IMR-90 (cell line): ENCODE measurements at regions not wholly inside any gene's neighbourhood (a gene's known extent, or its start where the extent isn't known, plus 50 kb on each side); places are given as distances from the start of the nearest gene placed in this dataset.

ENCODE experiments used
- ATAC-seq: fragments of 200-7000 bp; cut with Tn5 transposase; 2 replicates; pipeline ENCODE4 v1.9.1; 2020; ENCODE audit warnings: low read depth, mild to moderate bottlenecking, moderate library complexity
- BruUV-seq: library from RNA; stranded (reverse); fragments of 400-500 nt; replicated peaks from 2 replicates; lab custom pipeline; 2021; lab: Mats Ljungman, UMichigan
- CTCF ChIA-PET: fragments of 300-600 bp; formaldehyde crosslinking; extraction: SDS; loops from one replicate; lab custom pipeline; 2021; ENCODE audit warnings: antibody characterized with exemption; lab: Yijun Ruan, JAX
- POLR2A ChIA-PET: fragments of 300-600 bp; sonication (Branson Sonifier 250); formaldehyde crosslinking; loops from one replicate; lab custom pipeline; 2022; ENCODE audit warnings: antibody characterized with exemption; ENCODE audit not compliant: unreplicated experiment; lab: Charles Lee
- DNase-seq: peaks from one replicate; pipeline ENCODE4 v3.0.0; 2013
- H2AFZ ChIP-seq: replicated peaks from 2 replicates; pipeline ENCODE3; 2013; ENCODE audit warnings: low read length, mild to moderate bottlenecking; ENCODE audit not compliant: poor library complexity
- H2AK5ac ChIP-seq: 2 replicates; pipeline ENCODE4 v1.6.1; 2013; ENCODE audit warnings: low read depth, low read length, inconsistent platforms
- H2AK9ac ChIP-seq: replicated peaks from 2 replicates; pipeline ENCODE3; 2013; ENCODE audit warnings: mild to moderate bottlenecking, low read depth, low read length, moderate library complexity; ENCODE audit not compliant: poor library complexity
- H2BK120ac ChIP-seq: 2 replicates; pipeline ENCODE4 v1.6.1; 2013; ENCODE audit warnings: low read depth, low read length, inconsistent platforms
- H2BK15ac ChIP-seq: 3 replicates; pipeline ENCODE4 v1.6.1; 2013; ENCODE audit warnings: low read depth, low read length, inconsistent platforms
- H2BK20ac ChIP-seq: 2 replicates; pipeline ENCODE4 v1.6.1; 2013; ENCODE audit warnings: low read depth, mild to moderate bottlenecking, inconsistent platforms, low read length, moderate library complexity
- H2BK5ac ChIP-seq: 2 replicates; pipeline ENCODE4 v1.6.1; 2013; ENCODE audit warnings: mild to moderate bottlenecking, low read depth, low read length, inconsistent platforms; ENCODE audit not compliant: poor library complexity, severe bottlenecking
- H3K14ac ChIP-seq: replicated peaks from 2 replicates; pipeline ENCODE4 v1.6.1; 2013; ENCODE audit warnings: low read depth, low read length, inconsistent platforms
- H3K18ac ChIP-seq: 2 replicates; pipeline ENCODE4 v1.6.1; 2013; ENCODE audit warnings: low read depth, low read length, control low read depth
- H3K23ac ChIP-seq: 2 replicates; pipeline ENCODE4 v1.6.1; 2013; ENCODE audit warnings: low read depth, low read length, inconsistent platforms
- H3K27ac ChIP-seq: 2 replicates; pipeline ENCODE4 v1.5.1; 2013; ENCODE audit warnings: mild to moderate bottlenecking, control low read depth, low read length; ENCODE audit not compliant: insufficient read depth
- H3K27me3 ChIP-seq: 2 replicates; pipeline ENCODE4 v1.6.1; 2013; ENCODE audit warnings: low read length; ENCODE audit not compliant: control insufficient read depth, insufficient read depth
- H3K36me3 ChIP-seq: 2 replicates; pipeline ENCODE4 v1.6.1; 2013; ENCODE audit warnings: low read length, mixed read lengths; ENCODE audit not compliant: control insufficient read depth, insufficient read depth
- H3K4ac ChIP-seq: 2 replicates; pipeline ENCODE4 v1.6.1; 2013; ENCODE audit warnings: low read depth, low read length, inconsistent platforms
- H3K4me1 ChIP-seq: 2 replicates; pipeline ENCODE4 v1.6.1; 2013; ENCODE audit warnings: low read length, mixed read lengths; ENCODE audit not compliant: control insufficient read depth, insufficient read depth
- H3K4me2 ChIP-seq: 2 replicates; pipeline ENCODE4 v1.6.1; 2013; ENCODE audit warnings: low read depth, mild to moderate bottlenecking, control low read depth, low read length, moderate library complexity
- H3K4me3 ChIP-seq: 2 replicates; pipeline ENCODE4 v1.5.1; 2013; ENCODE audit warnings: low read depth, mild to moderate bottlenecking, control low read depth, low read length, moderate library complexity; ENCODE audit not compliant: insufficient read depth
- H3K56ac ChIP-seq: 2 replicates; pipeline ENCODE4 v1.6.1; 2013; ENCODE audit warnings: low read length, inconsistent platforms; ENCODE audit not compliant: insufficient read depth; ENCODE audit errors: extremely low read depth
- H3K79me1 ChIP-seq, 2 experiments: 2 replicates each; pipeline ENCODE4 v1.6.1; 2013; ENCODE audit warnings: low read length in 2 of 2, inconsistent platforms in 1 of 2, low read depth in 1 of 2
- H3K9ac ChIP-seq: 2 replicates; pipeline ENCODE4 v1.6.1; 2013; ENCODE audit warnings: low read depth, low read length, control low read depth
- H3K9me1 ChIP-seq: 2 replicates; pipeline ENCODE4 v1.6.1; 2013; ENCODE audit warnings: low read length, inconsistent platforms; ENCODE audit not compliant: insufficient read depth
- H3K9me3 ChIP-seq: 2 replicates; pipeline ENCODE4 v1.6.1; 2013; ENCODE audit warnings: low read length; ENCODE audit not compliant: control insufficient read depth, insufficient read depth
- H4K20me1 ChIP-seq: 2 replicates; pipeline ENCODE4 v1.6.1; 2013; ENCODE audit warnings: low read length, inconsistent platforms; ENCODE audit not compliant: insufficient read depth
- H4K5ac ChIP-seq: 2 replicates; pipeline ENCODE4 v1.6.1; 2013; ENCODE audit warnings: mild to moderate bottlenecking, low read depth, low read length, control low read depth
- H4K8ac ChIP-seq, 2 experiments: 2 replicates each; pipeline ENCODE4 v1.6.1; 2013; ENCODE audit warnings: low read depth in 2 of 2, low read length in 2 of 2, control low read depth in 1 of 2, inconsistent platforms in 1 of 2
- H4K91ac ChIP-seq: 2 replicates; pipeline ENCODE4 v1.6.1; 2013; ENCODE audit warnings: low read depth, low read length, inconsistent platforms; ENCODE audit not compliant: insufficient read depth
- CEBPB ChIP-seq: IDR thresholded peaks from 2 replicates; pipeline ENCODE4 v1.6.1; 2012; ENCODE audit warnings: low read depth, low read length, improper control_type of control experiment
- FOS ChIP-seq: fragments of 150-350 bp; IDR thresholded peaks from 2 replicates; pipeline ENCODE4 v1.6.1; 2016; ENCODE audit warnings: low read depth, low read length
- MAZ ChIP-seq: IDR thresholded peaks from 2 replicates; pipeline ENCODE4 v1.6.1; 2012; ENCODE audit warnings: low read depth, mild to moderate bottlenecking, low read length, improper control_type of control experiment, moderate library complexity, borderline replicate concordance
- NFE2L2 ChIP-seq: fragments of 150-350 bp; IDR thresholded peaks from 2 replicates; pipeline ENCODE4 v1.6.1; 2016; ENCODE audit warnings: low read depth, mild to moderate bottlenecking, low read length
- POLR2A ChIP-seq: IDR thresholded peaks from 2 replicates; pipeline ENCODE4 v1.6.1; 2012; ENCODE audit warnings: mild to moderate bottlenecking, low read depth, low read length
- RCOR1 ChIP-seq: IDR thresholded peaks from 2 replicates; pipeline ENCODE4 v1.6.1; 2012; ENCODE audit warnings: mild to moderate bottlenecking, low read length, improper control_type of control experiment; ENCODE audit not compliant: insufficient replicate concordance
- SMC3 ChIP-seq: fragments of 150-350 bp; IDR thresholded peaks from 2 replicates; pipeline ENCODE4 v1.6.1; 2016; ENCODE audit warnings: low read depth, mild to moderate bottlenecking, antibody characterized with exemption, low read length, moderate library complexity
- WGBS, 2 experiments: methylation state at CpG; one replicate each; pipeline versions ENCODE4 v1.1.5 to v1.1.7; 2013; ENCODE audit warnings: missing lambda C conversion rate in 2 of 2; ENCODE audit not compliant: insufficient read length in 1 of 2; ENCODE audit errors: extremely low coverage in 2 of 2; 5-methylcytosine and 5-hydroxymethylcytosine counted together
- dilution Hi-C: fragments of 300-500 bp; cut with HindIII; formaldehyde crosslinking; loops from one replicate; pipeline ENCODE4 v1.14.3; 2018; ENCODE audit warnings: low sequenced_read_pairs; ENCODE audit not compliant: unreplicated experiment
- in situ Hi-C: fragments of 300-500 bp; cut with MboI; formaldehyde crosslinking; loops from 3 replicates; pipeline ENCODE4 v1.14.3; 2019; ENCODE audit warnings: low sequenced_read_pairs, inconsistent platforms, mixed read lengths
- intact Hi-C: fragments of 100-400 bp; cut with micrococcal nuclease; formaldehyde crosslinking; loops from 2 replicates; pipeline ENCODE4 v1.10.0; 2022
- TF ChIP-seq, protein P1 (sequence below): conservative IDR thresholded peaks from 2 replicates; pipeline ENCODE4 v1.5.1; 2012; ENCODE audit warnings: mild to moderate bottlenecking, low read depth, low read length, improper control_type of control experiment
- TF ChIP-seq, protein P2 (sequence below): fragments of 150-350 bp; IDR thresholded peaks from 2 replicates; pipeline ENCODE4 v1.6.1; 2016; ENCODE audit warnings: low read depth, mild to moderate bottlenecking, low read length, moderate library complexity, borderline replicate concordance
- TF ChIP-seq, protein P3 (sequence below): fragments of 150-350 bp; IDR thresholded peaks from 2 replicates; pipeline ENCODE4 v1.6.1; 2017; ENCODE audit warnings: mild to moderate bottlenecking, antibody characterized with exemption, low read length, low read depth

DNA sequence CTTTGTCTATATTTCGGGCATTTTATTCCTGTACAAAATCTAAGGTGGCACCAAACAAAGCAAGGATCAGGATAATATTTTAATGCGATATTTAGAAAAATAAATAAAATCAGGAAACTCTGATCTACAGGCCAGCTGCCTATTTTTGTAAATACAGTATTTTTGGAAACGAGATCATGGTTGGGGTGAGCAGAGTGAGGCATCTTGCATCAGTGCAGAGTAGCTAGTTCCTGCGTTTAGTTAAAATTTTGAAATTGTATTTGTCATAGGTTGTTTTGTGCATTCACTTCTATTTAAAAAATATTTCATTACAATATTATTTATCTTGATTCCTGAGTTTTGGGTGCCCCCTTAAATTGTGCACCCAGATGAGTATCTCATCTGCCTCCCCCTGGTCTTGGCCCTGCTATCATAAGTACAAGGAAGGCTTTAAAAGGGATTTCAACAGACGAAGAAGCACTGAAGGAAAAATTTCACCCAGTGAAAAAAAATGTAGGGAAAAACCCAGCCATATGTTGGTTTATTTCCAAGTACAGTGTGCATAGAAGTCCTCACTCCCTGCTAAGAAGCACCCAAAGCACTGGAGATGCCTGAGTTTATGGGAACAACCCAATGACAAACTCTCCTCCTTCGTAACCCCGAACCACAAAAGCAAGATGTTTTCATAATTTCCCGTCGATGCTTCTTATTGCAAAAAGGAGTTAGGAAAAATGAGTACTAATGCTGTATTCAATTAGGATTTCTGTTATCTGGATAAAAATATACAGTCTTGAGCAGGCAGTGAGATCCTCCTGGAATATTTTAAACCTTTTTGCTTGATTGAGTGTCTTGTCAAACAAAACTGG lies 304.7 kb upstream of the CLINT1 start:
- DNase-seq (no peak), ATAC-seq (no peak)
- Histone ChIP-seq H3K4me2 (no peak overlapping the region), H3K14ac (no peak overlapping the region), H3K9me1 (no peaks in the 10 kb centered on the region), H3K4ac (no peak overlapping the region), H2BK15ac (no peak overlapping the region), H3K56ac (no peak overlapping the region), H3K23ac (no peak overlapping the region), H3K79me1 (no peaks in the 10 kb centered on the region), H2AK9ac (no peak overlapping the region), H3K9ac (no peak overlapping the region), H4K91ac (no peak overlapping the region), H3K27me3 (no peaks in the 10 kb centered on the region), H3K36me3 (no peaks in the 10 kb centered on the region), H3K18ac (no peak overlapping the region), H4K8ac (no peak overlapping the region), H2BK120ac (no peak overlapping the region), H2BK20ac (no peak overlapping the region), H3K4me1 (no peaks in the 10 kb centered on the region), H2AFZ (no peak overlapping the region), H4K5ac (no peak overlapping the region), H3K9me3 (no peaks in the 10 kb centered on the region), H3K4me3 (no peak overlapping the region), H2AK5ac (no peak overlapping the region), H2BK5ac (no peak overlapping the region), H3K27ac (no peak overlapping the region), H4K20me1 (no peaks in the 10 kb centered on the region)
- intact Hi-C loops (no loop called here), dilution Hi-C loops (no loop called here), in situ Hi-C loops (no loop called here)
- WGBS, 2 experiments = no CpG with 5 or more reads among the region's 9 CpGs
- POLR2A ChIA-PET = no interaction called here
- no TSS peak for BruUV-seq
- TF ChIP-seq SMC3 = no peak
- no peak for TF ChIP-seq MAZ
- TF ChIP-seq POLR2A = no peak
- TF ChIP-seq NFE2L2 = no peak
- no peak for TF ChIP-seq RCOR1
- TF ChIP-seq, protein P1, sequence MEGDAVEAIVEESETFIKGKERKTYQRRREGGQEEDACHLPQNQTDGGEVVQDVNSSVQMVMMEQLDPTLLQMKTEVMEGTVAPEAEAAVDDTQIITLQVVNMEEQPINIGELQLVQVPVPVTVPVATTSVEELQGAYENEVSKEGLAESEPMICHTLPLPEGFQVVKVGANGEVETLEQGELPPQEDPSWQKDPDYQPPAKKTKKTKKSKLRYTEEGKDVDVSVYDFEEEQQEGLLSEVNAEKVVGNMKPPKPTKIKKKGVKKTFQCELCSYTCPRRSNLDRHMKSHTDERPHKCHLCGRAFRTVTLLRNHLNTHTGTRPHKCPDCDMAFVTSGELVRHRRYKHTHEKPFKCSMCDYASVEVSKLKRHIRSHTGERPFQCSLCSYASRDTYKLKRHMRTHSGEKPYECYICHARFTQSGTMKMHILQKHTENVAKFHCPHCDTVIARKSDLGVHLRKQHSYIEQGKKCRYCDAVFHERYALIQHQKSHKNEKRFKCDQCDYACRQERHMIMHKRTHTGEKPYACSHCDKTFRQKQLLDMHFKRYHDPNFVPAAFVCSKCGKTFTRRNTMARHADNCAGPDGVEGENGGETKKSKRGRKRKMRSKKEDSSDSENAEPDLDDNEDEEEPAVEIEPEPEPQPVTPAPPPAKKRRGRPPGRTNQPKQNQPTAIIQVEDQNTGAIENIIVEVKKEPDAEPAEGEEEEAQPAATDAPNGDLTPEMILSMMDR = no peak
- TF ChIP-seq, protein P2, sequence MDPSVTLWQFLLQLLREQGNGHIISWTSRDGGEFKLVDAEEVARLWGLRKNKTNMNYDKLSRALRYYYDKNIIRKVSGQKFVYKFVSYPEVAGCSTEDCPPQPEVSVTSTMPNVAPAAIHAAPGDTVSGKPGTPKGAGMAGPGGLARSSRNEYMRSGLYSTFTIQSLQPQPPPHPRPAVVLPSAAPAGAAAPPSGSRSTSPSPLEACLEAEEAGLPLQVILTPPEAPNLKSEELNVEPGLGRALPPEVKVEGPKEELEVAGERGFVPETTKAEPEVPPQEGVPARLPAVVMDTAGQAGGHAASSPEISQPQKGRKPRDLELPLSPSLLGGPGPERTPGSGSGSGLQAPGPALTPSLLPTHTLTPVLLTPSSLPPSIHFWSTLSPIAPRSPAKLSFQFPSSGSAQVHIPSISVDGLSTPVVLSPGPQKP = no peak
- TF ChIP-seq FOS = no peak
- TF ChIP-seq, protein P3, sequence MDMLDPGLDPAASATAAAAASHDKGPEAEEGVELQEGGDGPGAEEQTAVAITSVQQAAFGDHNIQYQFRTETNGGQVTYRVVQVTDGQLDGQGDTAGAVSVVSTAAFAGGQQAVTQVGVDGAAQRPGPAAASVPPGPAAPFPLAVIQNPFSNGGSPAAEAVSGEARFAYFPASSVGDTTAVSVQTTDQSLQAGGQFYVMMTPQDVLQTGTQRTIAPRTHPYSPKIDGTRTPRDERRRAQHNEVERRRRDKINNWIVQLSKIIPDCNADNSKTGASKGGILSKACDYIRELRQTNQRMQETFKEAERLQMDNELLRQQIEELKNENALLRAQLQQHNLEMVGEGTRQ = no peak
- TF ChIP-seq CEBPB = no peak
- CTCF ChIA-PET = no interaction called here
